ENCODE measurements at regions not wholly inside any gene's neighbourhood (a gene's known extent, or its start where the extent isn't known, plus 50 kb on each side); places are given as distances from the start of the nearest gene placed in this dataset.

- no peak for DNase-seq (ENCODE audit: low spot score)
- intact Hi-C loops (cut with micrococcal nuclease), result no loop called here
- Mint-ChIP-seq H3K4me1 (ENCODE audit: low read depth) (no peaks in the 10 kb centered on the region), H3K36me3 (ENCODE audit: low read depth) (no peaks in the 10 kb centered on the region), H3K9me3 (no peaks in the 10 kb centered on the region), H3K4me3 (no peak overlapping the region), H3K27me3 (ENCODE audit: insufficient read depth) (peaks cover 2% of the 10 kb centered on the region), H3K27ac (no peak overlapping the region)
These were observed 281.7 kb upstream of the RTL1 start for GRCh38 chr14:101185073-101185835.

- Mint-ChIP-seq H3K4me3 (no peak overlapping the region), H3K9me3 (no peaks in the 10 kb centered on the region), H3K36me3 (ENCODE audit: low read depth) (no peaks in the 10 kb centered on the region), H3K4me1 (ENCODE audit: low read depth) (no peaks in the 10 kb centered on the region), H3K27ac (no peak overlapping the region), H3K27me3 (ENCODE audit: insufficient read depth) (peaks cover 2% of the 10 kb centered on the region)
- DNase-seq (ENCODE audit: low spot score), result no peak
- intact Hi-C loops (cut with micrococcal nuclease), result no loop called here
These were observed 282.4 kb upstream of the RTL1 start for GRCh38 chr14:101185946-101186345.

- H3K4me1 Mint-ChIP-seq (ENCODE audit: low read depth), result no peaks in the 10 kb centered on the region
- H3K9me3 Mint-ChIP-seq, result no peaks in the 10 kb centered on the region
- H3K4me3 Mint-ChIP-seq, result no peak overlapping the region
- DNase-seq (ENCODE audit: low spot score), result no peak
- H3K27ac Mint-ChIP-seq, result no peak overlapping the region
- peaks cover 2% of the 10 kb centered on the region for H3K27me3 Mint-ChIP-seq (ENCODE audit: insufficient read depth)
- no peaks in the 10 kb centered on the region for H3K36me3 Mint-ChIP-seq (ENCODE audit: low read depth)
- intact Hi-C loops (cut with micrococcal nuclease), result no loop called here
These were observed 283.0 kb upstream of the RTL1 start for GRCh38 chr14:101186544-101186943.

GRCh38 chr14:101186992-101187815 lies 283.7 kb upstream of the RTL1 start:
- no peaks in the 10 kb centered on the region for H3K36me3 Mint-ChIP-seq (ENCODE audit: low read depth)
- DNase-seq (ENCODE audit: low spot score), result no peak
- no peak overlapping the region for H3K27ac Mint-ChIP-seq
- no peaks in the 10 kb centered on the region for H3K4me1 Mint-ChIP-seq (ENCODE audit: low read depth)
- H3K4me3 Mint-ChIP-seq, result no peak overlapping the region
- intact Hi-C loops (cut with micrococcal nuclease), result no loop called here
- peaks cover 2% of the 10 kb centered on the region for H3K27me3 Mint-ChIP-seq (ENCODE audit: insufficient read depth)
- no peaks in the 10 kb centered on the region for H3K9me3 Mint-ChIP-seq

GRCh38 chr14:101187816-101188570 lies 284.5 kb upstream of the RTL1 start:
- no peak overlapping the region for H3K27ac Mint-ChIP-seq
- peaks cover 2% of the 10 kb centered on the region for H3K27me3 Mint-ChIP-seq (ENCODE audit: insufficient read depth)
- no peaks in the 10 kb centered on the region for H3K4me1 Mint-ChIP-seq (ENCODE audit: low read depth)
- no peaks in the 10 kb centered on the region for H3K36me3 Mint-ChIP-seq (ENCODE audit: low read depth)
- H3K4me3 Mint-ChIP-seq, result no peak overlapping the region
- DNase-seq (ENCODE audit: low spot score), result no peak
- no peaks in the 10 kb centered on the region for H3K9me3 Mint-ChIP-seq
- intact Hi-C loops (cut with micrococcal nuclease), result no loop called here

GRCh38 chr14:101188571-101188915 lies 285.0 kb upstream of the RTL1 start:
- Mint-ChIP-seq H3K4me1 (ENCODE audit: low read depth) (no peaks in the 10 kb centered on the region), H3K9me3 (no peaks in the 10 kb centered on the region), H3K27ac (no peak overlapping the region), H3K27me3 (ENCODE audit: insufficient read depth) (peaks cover 2% of the 10 kb centered on the region), H3K4me3 (no peak overlapping the region), H3K36me3 (ENCODE audit: low read depth) (no peaks in the 10 kb centered on the region)
- intact Hi-C loops (cut with micrococcal nuclease), result no loop called here
- no peak for DNase-seq (ENCODE audit: low spot score)

GRCh38 chr14:101189266-101189665 lies 285.7 kb upstream of the RTL1 start:
- H3K36me3 Mint-ChIP-seq (ENCODE audit: low read depth), result no peaks in the 10 kb centered on the region
- no peak for DNase-seq (ENCODE audit: low spot score)
- intact Hi-C loops (cut with micrococcal nuclease), result no loop called here
- H3K4me1 Mint-ChIP-seq (ENCODE audit: low read depth), result no peaks in the 10 kb centered on the region
- no peak overlapping the region for H3K27ac Mint-ChIP-seq
- H3K9me3 Mint-ChIP-seq, result no peaks in the 10 kb centered on the region
- peaks cover 2% of the 10 kb centered on the region for H3K27me3 Mint-ChIP-seq (ENCODE audit: insufficient read depth)
- no peak overlapping the region for H3K4me3 Mint-ChIP-seq

GRCh38 chr14:101189962-101190560 lies 286.5 kb upstream of the RTL1 start:
- Mint-ChIP-seq H3K9me3 (no peaks in the 10 kb centered on the region), H3K4me3 (no peak overlapping the region), H3K27me3 (ENCODE audit: insufficient read depth) (peaks cover 2% of the 10 kb centered on the region), H3K36me3 (ENCODE audit: low read depth) (no peaks in the 10 kb centered on the region), H3K4me1 (ENCODE audit: low read depth) (no peaks in the 10 kb centered on the region), H3K27ac (no peak overlapping the region)
- intact Hi-C loops (cut with micrococcal nuclease), result no loop called here
- DNase-seq (ENCODE audit: low spot score), result no peak

GRCh38 chr14:101191101-101191720 lies 287.7 kb upstream of the RTL1 start:
- DNase-seq (ENCODE audit: low spot score), result no peak
- Mint-ChIP-seq H3K4me3 (no peak overlapping the region), H3K27me3 (ENCODE audit: insufficient read depth) (peaks cover under 1% of the 10 kb centered on the region), H3K27ac (no peak overlapping the region), H3K9me3 (no peaks in the 10 kb centered on the region), H3K4me1 (ENCODE audit: low read depth) (no peaks in the 10 kb centered on the region), H3K36me3 (ENCODE audit: low read depth) (no peaks in the 10 kb centered on the region)
- intact Hi-C loops (cut with micrococcal nuclease), result no loop called here

GRCh38 chr14:101191721-101192660 lies 288.5 kb upstream of the RTL1 start:
- intact Hi-C loops (cut with micrococcal nuclease), result no loop called here
- Mint-ChIP-seq H3K36me3 (ENCODE audit: low read depth) (no peaks in the 10 kb centered on the region), H3K27ac (no peak overlapping the region), H3K4me3 (no peak overlapping the region), H3K27me3 (ENCODE audit: insufficient read depth) (no peaks in the 10 kb centered on the region), H3K4me1 (ENCODE audit: low read depth) (no peaks in the 10 kb centered on the region), H3K9me3 (no peaks in the 10 kb centered on the region)
- DNase-seq (ENCODE audit: low spot score), result no peak

- H3K27me3 Mint-ChIP-seq (ENCODE audit: insufficient read depth), result no peaks in the 10 kb centered on the region
- H3K4me1 Mint-ChIP-seq (ENCODE audit: low read depth), result no peaks in the 10 kb centered on the region
- no peaks in the 10 kb centered on the region for H3K9me3 Mint-ChIP-seq
- no peak overlapping the region for H3K4me3 Mint-ChIP-seq
- no peaks in the 10 kb centered on the region for H3K36me3 Mint-ChIP-seq (ENCODE audit: low read depth)
- intact Hi-C loops (cut with micrococcal nuclease), result no loop called here
- no peak overlapping the region for H3K27ac Mint-ChIP-seq
- DNase-seq (ENCODE audit: low spot score), result no peak
These were observed 289.1 kb upstream of the RTL1 start for GRCh38 chr14:101192661-101193000.

All from activated T-helper 1 cell treated with anti-CD3 and anti-CD28 coated beads, Interleukin-12 subunit alpha, Interleukin-12 subunit beta, Interleukin-2, Interleukin-4 antibody, amounts not matched to agents 30 ng/mL and 10 ng/mL and 1 ng/mL, durations not matched to agents 14 hours and 24 hours and 36 hours (primary cell).